Ascending aorta (tissue), 2 donors: ENCODE measurements at regions not wholly inside any gene's neighbourhood (a gene's known extent, or its start where the extent isn't known, plus 50 kb on each side); places are given as distances from the start of the nearest gene placed in this dataset.

Experiments used
- DNase-seq, 2 donors: peaks; one replicate each; pipeline ENCODE4 v3.0.0-alpha.2; 2019; ENCODE audit warnings: low spot score in 2 of 2
- H3K27ac ChIP-seq, 2 donors: fragments of 200-600 bp; sonication (generic); one replicate each; pipeline ENCODE4 v1.5.1; 2016 to 2017; ENCODE audit warnings: mild to moderate bottlenecking in 1 of 2
- H3K27me3 ChIP-seq: fragments of 200-600 bp; sonication (generic); one replicate; pipeline ENCODE4 v1.5.1; 2017
- H3K36me3 ChIP-seq, 2 donors: fragments of 200-600 bp; sonication (generic); one replicate each; pipeline ENCODE4 v1.5.1; 2016
- H3K4me1 ChIP-seq, 2 donors: fragments of 200-600 bp; sonication (generic); one replicate each; pipeline ENCODE4 v1.5.1; 2016 to 2017; ENCODE audit warnings: mild to moderate bottlenecking in 1 of 2
- H3K4me3 ChIP-seq, 2 donors: fragments of 200-600 bp; sonication (generic); one replicate each; pipeline ENCODE4 v1.5.1; 2016 to 2017; ENCODE audit warnings: mild to moderate bottlenecking in 1 of 2
- H3K9me3 ChIP-seq, 2 donors: fragments of 200-600 bp; sonication (generic); one replicate each; pipeline ENCODE4 v1.5.1; 2016
- CTCF ChIP-seq, 3 experiments: fragments of 200-600 bp in 2 of 3; fragments of 450-650 bp in 1 of 3; sonication (generic) in 2 of 3; IDR thresholded peaks; one replicate each; pipeline ENCODE4 v1.5.1; 2016 to 2019; ENCODE audit warnings: antibody characterized with exemption in 3 of 3, mild to moderate bottlenecking in 1 of 3, moderate library complexity in 1 of 3
- intact Hi-C: fragments of 100-400 bp; cut with DNase I; formaldehyde crosslinking; loops from one replicate; pipeline ENCODE4 v1.15.1; 2023

GRCh38 chr1:34341896-34342295 lies 165.2 kb downstream of the C1orf94 start:
- no peaks in the 10 kb centered on the region for H3K27me3 ChIP-seq
- H3K27ac ChIP-seq: no peak overlapping the region
- no peak overlapping the region for H3K4me3 ChIP-seq
- no peaks in the 10 kb centered on the region for H3K4me1 ChIP-seq
- no peaks in the 10 kb centered on the region for H3K9me3 ChIP-seq
- TF ChIP-seq CTCF (IDR thresholded peaks at IDR 0.05): no peak
- DNase-seq: no peak
- no peaks in the 10 kb centered on the region for H3K36me3 ChIP-seq
- intact Hi-C loops: no loop called here

GRCh38 chr1:34342334-34342733 lies 165.6 kb downstream of the C1orf94 start:
- intact Hi-C loops: no loop called here
- TF ChIP-seq CTCF (IDR thresholded peaks at IDR 0.05): no peak
- Histone ChIP-seq H3K4me1 (no peaks in the 10 kb centered on the region), H3K4me3 (no peak overlapping the region), H3K9me3 (no peaks in the 10 kb centered on the region), H3K27me3 (no peaks in the 10 kb centered on the region), H3K36me3 (no peaks in the 10 kb centered on the region), H3K27ac (no peak overlapping the region)
- DNase-seq: no peak

GRCh38 chr1:34346128-34346527 lies 169.4 kb downstream of the C1orf94 start:
- DNase-seq: no peak
- Histone ChIP-seq H3K4me3 (no peak overlapping the region), H3K9me3 (no peaks in the 10 kb centered on the region), H3K36me3 (no peaks in the 10 kb centered on the region), H3K27ac (no peak overlapping the region), H3K4me1 (no peaks in the 10 kb centered on the region), H3K27me3 (no peaks in the 10 kb centered on the region)
- TF ChIP-seq CTCF (IDR thresholded peaks at IDR 0.05): no peak
- intact Hi-C loops: no loop called here

- Histone ChIP-seq H3K4me3 (no peak overlapping the region), H3K9me3 (no peaks in the 10 kb centered on the region), H3K36me3 (no peaks in the 10 kb centered on the region), H3K27me3 (no peaks in the 10 kb centered on the region), H3K4me1 (no peaks in the 10 kb centered on the region), H3K27ac (no peak overlapping the region)
- TF ChIP-seq CTCF (IDR thresholded peaks at IDR 0.05): no peak
- DNase-seq: no peak
- intact Hi-C loops: no loop called here
Observed at GRCh38 chr1:34353409-34353808, 176.7 kb downstream of the C1orf94 start.

- no peaks in the 10 kb centered on the region for H3K27me3 ChIP-seq
- no peak for DNase-seq
- no peak overlapping the region for H3K27ac ChIP-seq
- H3K9me3 ChIP-seq: no peaks in the 10 kb centered on the region
- H3K4me3 ChIP-seq: no peak overlapping the region
- intact Hi-C loops: no loop called here
- no peak for TF ChIP-seq CTCF (IDR thresholded peaks at IDR 0.05)
- H3K36me3 ChIP-seq: no peaks in the 10 kb centered on the region
- no peaks in the 10 kb centered on the region for H3K4me1 ChIP-seq
Observed at GRCh38 chr1:34354367-34354766, 177.7 kb downstream of the C1orf94 start.

GRCh38 chr1:34356853-34357252 lies 180.1 kb downstream of the C1orf94 start:
- no peak for TF ChIP-seq CTCF (IDR thresholded peaks at IDR 0.05)
- Histone ChIP-seq H3K27ac (no peak overlapping the region), H3K27me3 (no peaks in the 10 kb centered on the region), H3K4me3 (no peak overlapping the region), H3K9me3 (no peaks in the 10 kb centered on the region), H3K4me1 (no peaks in the 10 kb centered on the region), H3K36me3 (no peaks in the 10 kb centered on the region)
- no peak for DNase-seq
- intact Hi-C loops: no loop called here
